Stomach smooth muscle (tissue), 2 donors: ENCODE measurements at regions not wholly inside any gene's neighbourhood (a gene's known extent, or its start where the extent isn't known, plus 50 kb on each side); places are given as distances from the start of the nearest gene placed in this dataset.

Experiments
- H3K27ac ChIP-seq: one replicate; pipeline ENCODE4 v1.7.0; 2013; ENCODE audit warnings: mild to moderate bottlenecking, low read length, inconsistent platforms
- H3K27me3 ChIP-seq, 2 donors: one replicate each; pipeline ENCODE4 v1.7.0; 2013; ENCODE audit warnings: low read length in 2 of 2; ENCODE audit not compliant: insufficient read depth in 2 of 2, control insufficient read depth in 1 of 2
- H3K36me3 ChIP-seq, 2 donors: one replicate each; pipeline ENCODE4 v1.7.0; 2013; ENCODE audit warnings: low read length in 2 of 2; ENCODE audit not compliant: control insufficient read depth in 2 of 2, insufficient read depth in 2 of 2
- H3K4me1 ChIP-seq: one replicate; pipeline ENCODE4 v1.7.0; 2013; ENCODE audit warnings: low read length; ENCODE audit not compliant: control insufficient read depth, insufficient read depth
- H3K4me3 ChIP-seq, 2 donors: one replicate each; pipeline ENCODE4 v1.7.0; 2013; ENCODE audit warnings: low read length in 2 of 2
- H3K9ac ChIP-seq, 2 donors: one replicate each; pipeline ENCODE4 v1.7.0; 2013; ENCODE audit warnings: low read length in 2 of 2, mild to moderate bottlenecking in 1 of 2
- H3K9me3 ChIP-seq, 2 donors: one replicate each; pipeline ENCODE4 v1.7.0; 2013; ENCODE audit warnings: low read length in 2 of 2; ENCODE audit not compliant: control insufficient read depth in 2 of 2
- donor health status: healthy.
- donor health status: Pancreatic carcinoma.

DNA sequence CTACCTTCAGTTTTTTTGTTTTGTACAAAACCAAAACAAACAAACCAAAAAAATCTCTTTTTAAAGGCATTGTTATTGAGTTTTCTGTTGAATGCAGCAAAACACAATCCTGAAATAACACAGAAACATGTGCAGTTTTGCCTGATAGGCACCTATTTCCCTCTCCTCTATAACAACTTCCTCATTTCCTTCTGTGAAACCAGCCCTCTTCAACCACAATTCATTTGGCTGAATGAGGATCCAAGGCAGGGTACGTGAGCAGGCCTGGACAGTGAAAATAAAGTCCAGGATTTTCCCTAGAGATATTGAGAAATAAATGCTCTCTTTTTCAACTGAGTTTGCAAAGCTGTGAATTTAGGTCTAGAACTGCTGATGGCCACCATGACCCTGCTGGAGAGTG lies 134.8 kb upstream of the LARP1 start:
- H3K9ac ChIP-seq: no peak overlapping the region
- H3K9me3 ChIP-seq: no peaks in the 10 kb centered on the region
- H3K4me1 ChIP-seq: no peaks in the 10 kb centered on the region
- no peak overlapping the region for H3K27ac ChIP-seq
- no peaks in the 10 kb centered on the region for H3K36me3 ChIP-seq
- peaks cover 0 to 4% of the 10 kb centered on the region in 2 donors for H3K27me3 ChIP-seq
- no peak overlapping the region for H3K4me3 ChIP-seq

DNA sequence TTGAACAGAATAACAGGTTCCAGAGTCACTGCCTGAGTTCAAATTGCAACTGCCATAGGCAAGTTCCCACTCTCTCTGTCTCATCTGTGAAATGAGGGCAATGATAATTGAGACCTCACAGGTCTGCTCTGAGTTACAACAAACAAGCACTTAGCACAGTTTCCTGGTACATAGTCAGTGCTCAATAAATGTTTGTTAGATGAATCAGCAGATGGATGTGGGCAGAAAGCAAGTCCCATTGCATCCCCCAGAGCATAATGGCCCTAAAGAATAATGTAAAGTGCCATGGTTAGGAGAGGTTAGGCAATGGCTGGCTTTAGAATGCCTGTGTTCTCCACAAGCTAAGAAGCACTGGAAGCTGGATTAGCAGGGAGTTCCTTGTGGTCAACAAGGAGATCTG lies 136.5 kb upstream of the LARP1 start:
- H3K27ac ChIP-seq: no peak overlapping the region
- no peak overlapping the region for H3K4me3 ChIP-seq
- H3K9me3 ChIP-seq: no peaks in the 10 kb centered on the region
- H3K4me1 ChIP-seq: no peaks in the 10 kb centered on the region
- H3K9ac ChIP-seq: no peak overlapping the region
- H3K27me3 ChIP-seq: peaks cover 3 to 5% of the 10 kb centered on the region in 2 donors
- H3K36me3 ChIP-seq: no peaks in the 10 kb centered on the region

- Histone ChIP-seq H3K27ac (no peak overlapping the region), H3K27me3 (peaks cover 21 to 24% of the 10 kb centered on the region in 2 donors), H3K4me1 (peaks cover 15% of the 10 kb centered on the region), H3K4me3 (no peak overlapping the region), H3K9me3 (no peaks in the 10 kb centered on the region), H3K9ac (no peak overlapping the region), H3K36me3 (no peaks in the 10 kb centered on the region)
These were observed 136.6 kb upstream of the HAND1 start for GRCh38 chr5:154614595-154614994.

- Histone ChIP-seq H3K27ac (no peak overlapping the region), H3K4me1 (peaks cover 15% of the 10 kb centered on the region), H3K9me3 (no peaks in the 10 kb centered on the region), H3K27me3 (peaks cover 25 to 28% of the 10 kb centered on the region in 2 donors), H3K9ac (no peak overlapping the region), H3K36me3 (no peaks in the 10 kb centered on the region), H3K4me3 (no peak overlapping the region)
These were observed 136.1 kb upstream of the HAND1 start for GRCh38 chr5:154614125-154614524.

DNA sequence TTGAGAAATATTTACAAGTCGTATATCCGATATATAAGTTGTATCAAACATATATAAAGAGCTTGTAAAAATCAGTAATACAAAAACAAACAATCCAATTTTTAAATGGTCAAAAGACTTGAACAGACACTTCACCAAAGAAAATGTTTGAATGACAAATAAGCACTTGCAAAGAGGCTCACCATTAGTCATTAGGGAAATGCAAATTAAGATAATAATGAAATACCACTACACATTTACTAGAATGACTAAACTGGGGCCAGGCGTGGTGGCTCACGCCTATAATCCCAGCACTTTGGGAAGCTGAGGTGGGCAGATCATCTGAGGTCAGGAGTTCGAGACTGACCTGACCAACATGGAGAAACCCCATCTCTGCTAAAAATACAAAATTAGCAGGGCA lies 134.6 kb upstream of the HAND1 start:
- H3K4me1 ChIP-seq: peaks cover 15% of the 10 kb centered on the region
- H3K27ac ChIP-seq: no peak overlapping the region
- H3K9ac ChIP-seq: no peak overlapping the region
- no peak overlapping the region for H3K4me3 ChIP-seq
- H3K36me3 ChIP-seq: no peaks in the 10 kb centered on the region
- peaks cover 30 to 32% of the 10 kb centered on the region in 2 donors for H3K27me3 ChIP-seq
- H3K9me3 ChIP-seq: no peaks in the 10 kb centered on the region

DNA sequence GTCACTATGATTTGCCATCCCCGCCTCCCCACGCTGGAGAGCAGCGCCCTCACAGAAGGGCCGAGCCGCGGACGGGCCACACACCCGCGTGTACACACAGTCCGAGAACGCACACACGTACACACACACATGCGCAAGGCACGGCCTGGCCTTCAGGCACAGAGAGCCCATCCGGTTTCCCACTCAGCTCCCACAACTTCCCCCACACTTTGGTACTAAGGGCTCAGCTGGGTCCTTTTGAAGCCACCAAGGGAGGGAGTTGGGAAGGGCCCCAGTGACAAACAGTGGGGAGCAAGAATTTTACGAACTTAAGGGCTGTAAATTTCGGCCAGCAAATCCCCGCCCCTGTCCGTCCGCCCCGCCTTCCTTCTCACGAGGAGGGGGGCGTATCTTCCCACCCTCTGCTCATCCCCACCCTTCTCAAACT lies 133.3 kb upstream of the HAND1 start:
- peaks cover 30 to 32% of the 10 kb centered on the region in 2 donors for H3K27me3 ChIP-seq
- peaks cover 15% of the 10 kb centered on the region for H3K4me1 ChIP-seq
- no peaks in the 10 kb centered on the region for H3K9me3 ChIP-seq
- H3K27ac ChIP-seq: no peak overlapping the region
- peak overlapping the region in 1 of 2 donors; percentile 67 for H3K4me3 ChIP-seq
- H3K9ac ChIP-seq: no peak overlapping the region
- H3K36me3 ChIP-seq: no peaks in the 10 kb centered on the region

- H3K27me3 ChIP-seq: peaks cover 30 to 31% of the 10 kb centered on the region in 2 donors
- H3K27ac ChIP-seq: no peak overlapping the region
- no peak overlapping the region for H3K9ac ChIP-seq
- no peaks in the 10 kb centered on the region for H3K36me3 ChIP-seq
- H3K9me3 ChIP-seq: no peaks in the 10 kb centered on the region
- peak overlapping the region; percentile 63 to 67 for H3K4me3 ChIP-seq
- H3K4me1 ChIP-seq: peaks cover 15% of the 10 kb centered on the region
These were observed 132.5 kb upstream of the HAND1 start for GRCh38 chr5:154610321-154611154.

GRCh38 chr5:154609251-154609650 lies 131.2 kb upstream of the HAND1 start:
- H3K9ac ChIP-seq: no peak overlapping the region
- H3K27ac ChIP-seq: no peak overlapping the region
- no peaks in the 10 kb centered on the region for H3K36me3 ChIP-seq
- H3K9me3 ChIP-seq: no peaks in the 10 kb centered on the region
- no peak overlapping the region for H3K4me3 ChIP-seq
- peaks cover 29 to 31% of the 10 kb centered on the region in 2 donors for H3K27me3 ChIP-seq
- H3K4me1 ChIP-seq: peaks cover 18% of the 10 kb centered on the region

DNA sequence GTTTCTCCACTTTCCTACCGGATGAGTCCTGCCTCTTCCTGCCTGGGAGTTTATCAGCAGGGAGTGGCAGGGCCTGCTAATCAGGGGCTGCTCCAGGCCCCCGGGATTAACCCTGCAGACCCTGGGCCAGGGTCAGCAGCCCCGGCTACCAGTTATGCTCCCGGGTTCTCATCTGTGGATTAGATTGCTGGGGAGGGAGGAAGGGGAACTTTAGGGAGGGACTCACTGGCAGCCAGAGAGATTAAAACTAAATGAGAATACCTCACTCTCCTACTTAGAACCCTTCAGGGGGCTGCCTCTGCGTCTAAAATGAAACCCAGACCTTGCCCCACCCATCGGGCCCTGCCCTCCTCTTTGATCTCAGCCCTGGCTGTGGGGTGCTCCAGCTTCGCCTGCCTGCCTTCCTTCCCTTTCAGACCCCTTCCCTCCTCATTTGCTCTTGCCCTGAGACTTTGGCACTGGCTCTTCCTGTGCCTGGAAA lies 130.5 kb upstream of the HAND1 start:
- Histone ChIP-seq H3K9me3 (no peaks in the 10 kb centered on the region), H3K36me3 (no peaks in the 10 kb centered on the region), H3K4me3 (no peak overlapping the region), H3K27me3 (peaks cover 27 to 31% of the 10 kb centered on the region in 2 donors), H3K27ac (no peak overlapping the region), H3K4me1 (peaks cover 22% of the 10 kb centered on the region), H3K9ac (no peak overlapping the region)

DNA sequence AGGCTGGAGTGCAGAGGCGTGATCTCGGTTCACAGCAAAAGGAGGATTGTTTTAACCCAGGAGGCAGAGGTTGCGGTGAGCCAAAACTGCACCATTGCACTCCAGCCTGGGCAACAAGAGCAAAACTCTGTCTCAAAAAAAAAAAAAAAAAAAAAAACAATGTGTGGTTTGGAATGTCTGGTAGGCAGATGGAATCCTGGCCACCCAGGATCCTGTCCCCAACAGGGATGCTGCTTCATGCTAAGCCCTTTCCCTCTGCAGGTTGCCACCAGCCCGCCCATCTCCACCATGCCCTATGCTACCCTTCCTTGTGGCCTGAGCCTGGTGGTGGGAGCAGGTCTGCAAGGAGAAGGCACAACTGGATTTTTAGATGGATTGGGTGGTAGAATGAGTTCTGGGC lies 129.7 kb upstream of the HAND1 start:
- Histone ChIP-seq H3K4me1 (peaks cover 22% of the 10 kb centered on the region), H3K4me3 (no peak overlapping the region), H3K9ac (no peak overlapping the region), H3K27me3 (peaks cover 27 to 33% of the 10 kb centered on the region in 2 donors), H3K36me3 (no peaks in the 10 kb centered on the region), H3K27ac (no peak overlapping the region), H3K9me3 (no peaks in the 10 kb centered on the region)

- Histone ChIP-seq H3K9ac (no peak overlapping the region), H3K4me1 (peaks cover 19% of the 10 kb centered on the region), H3K9me3 (no peaks in the 10 kb centered on the region), H3K27ac (no peak overlapping the region), H3K27me3 (peaks cover 21 to 27% of the 10 kb centered on the region in 2 donors), H3K4me3 (no peak overlapping the region), H3K36me3 (no peaks in the 10 kb centered on the region)
These were observed 128.2 kb upstream of the HAND1 start for GRCh38 chr5:154606246-154606645.
